HCT116 (cell line): ENCODE measurements at regions not wholly inside any gene's neighbourhood (a gene's known extent, or its start where the extent isn't known, plus 50 kb on each side); places are given as distances from the start of the nearest gene placed in this dataset.

ENCODE experiments used
- ATAC-seq: fragments of 200-7000 bp; cut with Tn5 transposase; 2 replicates; pipeline ENCODE4 v1.9.1; 2020; ENCODE audit warnings: mild to moderate bottlenecking, moderate library complexity
- BruUV-seq: library from RNA; stranded (reverse); fragments of 400-500 nt; replicated peaks from 2 replicates; lab custom pipeline; 2021; lab: Mats Ljungman, UMichigan
- CTCF ChIA-PET: fragments of 300-600 bp; sonication (Branson Sonifier 250); formaldehyde crosslinking; loops from one replicate; lab custom pipeline; 2021; ENCODE audit warnings: antibody characterized with exemption; lab: Charles Lee
- POLR2A ChIA-PET: fragments of 300-600, 350-600 bp; sonication (Branson Sonifier 250); formaldehyde crosslinking; loops from one replicate; lab custom pipeline; 2021; ENCODE audit warnings: antibody characterized with exemption; lab: Charles Lee
- RAD21 ChIA-PET, 2 experiments: fragments of 300-600 bp; sonication (Branson Sonifier 250); formaldehyde crosslinking; loops; one replicate each; lab custom pipeline; 2023; ENCODE audit warnings: low total read pairs in 2 of 2; ENCODE audit not compliant: uncharacterized antibody in 2 of 2, unreplicated experiment in 2 of 2, low non-redundant PET in 1 of 2; lab: Charles Lee
- DNase-seq: peaks from one replicate; pipeline ENCODE4 v3.0.0-alpha.2; 2010; ENCODE audit warnings: low read depth, low spot score
- H2AFZ ChIP-seq: fragments of 200-600 bp; shearing (Covaris generic), sonication (generic); 2 replicates; pipeline ENCODE4 v1.6.1; 2017; ENCODE audit warnings: low read depth, mixed run types, mixed read lengths, antibody characterized with exemption, low read length; ENCODE audit not compliant: poor library complexity, severe bottlenecking
- H3K27ac ChIP-seq: 2 replicates; pipeline ENCODE4 v1.5.1; 2012; ENCODE audit warnings: low read depth, low read length
- H3K27me3 ChIP-seq: fragments of 200-600 bp; sonication (generic); 2 replicates; pipeline ENCODE4 v1.6.1; 2016; ENCODE audit warnings: mixed run types, low read length, mixed read lengths; ENCODE audit not compliant: insufficient read depth
- H3K36me3 ChIP-seq, 2 experiments: fragments of 200-500 bp in 1 of 2; fragments of 200-600 bp in 1 of 2; sonication (Bioruptor generic) in 1 of 2; sonication (generic) in 1 of 2; 2 replicates each; pipeline versions ENCODE4 v1.5.1 to v1.6.1; 2014 to 2016; ENCODE audit warnings: low read length in 2 of 2, inconsistent platforms in 1 of 2, mixed read lengths in 1 of 2, mixed run types in 1 of 2; ENCODE audit not compliant: insufficient read depth in 2 of 2, control insufficient read depth in 1 of 2
- H3K4me1 ChIP-seq, 2 experiments: fragments of 200-600 bp in 1 of 2; sonication (generic) in 1 of 2; 2 replicates each; pipeline versions ENCODE4 v1.5.1 to v1.6.1; 2012 to 2017; ENCODE audit warnings: low read length in 2 of 2, inconsistent platforms in 1 of 2, mild to moderate bottlenecking in 1 of 2, mixed read lengths in 1 of 2, mixed run types in 1 of 2, moderate library complexity in 1 of 2; ENCODE audit not compliant: insufficient read depth in 2 of 2, control insufficient read depth in 1 of 2
- H3K4me2 ChIP-seq: fragments of 200-600 bp; sonication (generic); 2 replicates; pipeline ENCODE4 v1.6.1; 2017; ENCODE audit warnings: mixed run types, low read length, mixed read lengths
- H3K4me3 ChIP-seq, 2 experiments: fragments of 200-600 bp in 1 of 2; sonication (generic) in 1 of 2; replicated peaks in 1 of 2; 2 replicates each; pipeline ENCODE4 v1.5.1; 2011 to 2016; ENCODE audit warnings: low read length in 2 of 2, control low read depth in 1 of 2, low read depth in 1 of 2, mild to moderate bottlenecking in 1 of 2, mixed read lengths in 1 of 2, mixed run types in 1 of 2
- H3K79me2 ChIP-seq: fragments of 200-600 bp; sonication (generic); 2 replicates; pipeline ENCODE4 v1.6.1; 2017; ENCODE audit warnings: mild to moderate bottlenecking, mixed run types, low read length, moderate library complexity, mixed read lengths; ENCODE audit not compliant: insufficient read depth
- H3K9ac ChIP-seq: fragments of 200-600 bp; sonication (generic); 2 replicates; pipeline ENCODE4 v1.6.1; 2016; ENCODE audit warnings: low read length, mixed read lengths
- H3K9me2 ChIP-seq: fragments of 200-600 bp; sonication (generic), shearing (Covaris generic); 2 replicates; pipeline ENCODE4 v1.6.1; 2017; ENCODE audit warnings: mixed run types, mild to moderate bottlenecking, moderate library complexity; ENCODE audit not compliant: insufficient read depth
- H3K9me3 ChIP-seq, 2 experiments: fragments of 200-500 bp in 1 of 2; fragments of 200-600 bp in 1 of 2; sonication (Bioruptor generic) in 1 of 2; sonication (generic) in 1 of 2; 2 replicates each; pipeline ENCODE4 v1.6.1; 2014 to 2017; ENCODE audit warnings: low read length in 2 of 2, mixed read lengths in 2 of 2, inconsistent platforms in 1 of 2, low read depth in 1 of 2, mild to moderate bottlenecking in 1 of 2, mixed run types in 1 of 2, moderate library complexity in 1 of 2; ENCODE audit not compliant: control insufficient read depth in 1 of 2, insufficient read depth in 1 of 2
- H4K20me1 ChIP-seq: fragments of 200-600 bp; sonication (generic), shearing (Covaris generic); 2 replicates; pipeline ENCODE4 v1.6.1; 2017; ENCODE audit warnings: mixed run types, mild to moderate bottlenecking, moderate library complexity; ENCODE audit not compliant: insufficient read depth
- ATF3 ChIP-seq: IDR thresholded peaks from 2 replicates; pipeline ENCODE4 v1.6.1; 2012
- ELF1 ChIP-seq: IDR thresholded peaks from 2 replicates; pipeline ENCODE4 v1.6.1; 2012; ENCODE audit warnings: low read depth, borderline replicate concordance
- POLR2AphosphoS5 ChIP-seq: IDR thresholded peaks from 2 replicates; pipeline ENCODE4 v1.6.1; 2011; ENCODE audit warnings: mild to moderate bottlenecking, low read depth, low read length, moderate library complexity
- REST ChIP-seq: IDR thresholded peaks from 2 replicates; pipeline ENCODE4 v1.6.1; 2012; ENCODE audit warnings: low read depth
- intact Hi-C: fragments of 100-400 bp; cut with micrococcal nuclease; formaldehyde crosslinking; loops from 2 replicates; pipeline ENCODE4 v1.10.0; 2022

GRCh38 chr17:27240086-27240801 lies 53.7 kb upstream of the WSB1 start:
- no peak for TF ChIP-seq ELF1
- Histone ChIP-seq H3K9me3 (no peaks in the 10 kb centered on the region), H3K9ac (no peak overlapping the region), H3K79me2 (no peaks in the 10 kb centered on the region), H3K4me1 (peaks cover 22 to 26% of the 10 kb centered on the region in 2 experiments), H3K27me3 (no peaks in the 10 kb centered on the region), H4K20me1 (no peaks in the 10 kb centered on the region), H3K27ac (no peak overlapping the region), H3K4me3 (no peak overlapping the region), H3K36me3 (no peaks in the 10 kb centered on the region), H3K9me2 (no peaks in the 10 kb centered on the region), H3K4me2 (no peak overlapping the region), H2AFZ (no peak overlapping the region)
- BruUV-seq: no TSS peak
- ATAC-seq: no peak
- DNase-seq: no peak
- POLR2A ChIA-PET: no interaction called here
- intact Hi-C loops: no loop called here
- RAD21 ChIA-PET: no interaction called here
- CTCF ChIA-PET: interaction anchor here (2.1 kb wide), 1 partner anchor 359 kb away, joined by 7 read pairs; no protein-coding TSS in a partner anchor

GRCh38 chr17:27240802-27241155 lies 53.1 kb upstream of the WSB1 start:
- ATAC-seq (no peak), DNase-seq (no peak)
- Histone ChIP-seq H4K20me1 (no peaks in the 10 kb centered on the region), H3K79me2 (no peaks in the 10 kb centered on the region), H3K36me3 (no peaks in the 10 kb centered on the region), H3K9me3 (no peaks in the 10 kb centered on the region), H3K9me2 (no peaks in the 10 kb centered on the region), H3K4me2 (no peak overlapping the region), H2AFZ (no peak overlapping the region), H3K27me3 (no peaks in the 10 kb centered on the region), H3K27ac (no peak overlapping the region), H3K4me1 (peaks cover 22 to 32% of the 10 kb centered on the region in 2 experiments), H3K4me3 (no peak overlapping the region), H3K9ac (no peak overlapping the region)
- RAD21 ChIA-PET: no interaction called here
- CTCF ChIA-PET: interaction anchor here (2.1 kb wide), 2 partner anchors 109 to 359 kb away, joined by 7 read pairs; no protein-coding TSS in a partner anchor
- POLR2A ChIA-PET: no interaction called here
- intact Hi-C loops: no loop called here
- BruUV-seq: no TSS peak
- TF ChIP-seq POLR2AphosphoS5 (no peak), ATF3 (no peak), REST (no peak)
